Panc1 (cell line): ENCODE measurements at regions not wholly inside any gene's neighbourhood (a gene's known extent, or its start where the extent isn't known, plus 50 kb on each side); places are given as distances from the start of the nearest gene placed in this dataset.

ENCODE experiments used
- ATAC-seq: fragments of 200-7000 bp; cut with Tn5 transposase; 2 replicates; pipeline ENCODE4 v1.9.1; 2020; ENCODE audit warnings: mild to moderate bottlenecking, moderate library complexity
- BruUV-seq: library from RNA; stranded (reverse); fragments of 400-500 nt; replicated peaks from 2 replicates; lab custom pipeline; 2021; lab: Mats Ljungman, UMichigan
- CTCF ChIA-PET: fragments of 300-600 bp; sonication (Branson Sonifier 250); formaldehyde crosslinking; loops from one replicate; lab custom pipeline; 2022; ENCODE audit warnings: antibody characterized with exemption; lab: Charles Lee
- POLR2A ChIA-PET: fragments of 300-600 bp; sonication (Branson Sonifier 250); formaldehyde crosslinking; loops from one replicate; lab custom pipeline; 2022; ENCODE audit warnings: antibody characterized with exemption; lab: Charles Lee
- DNase-seq: peaks from one replicate; pipeline ENCODE4 v3.0.0-alpha.2; 2010; ENCODE audit warnings: low read depth, low spot score
- H3K27ac ChIP-seq: 2 replicates; pipeline ENCODE4 v1.5.1; 2011; ENCODE audit warnings: mild to moderate bottlenecking, low read length, inconsistent platforms
- H3K27me3 ChIP-seq: fragments of 200-500 bp; sonication (Bioruptor generic); 2 replicates; pipeline ENCODE4 v1.6.0; 2014; ENCODE audit warnings: low read length, inconsistent platforms; ENCODE audit not compliant: control insufficient read depth, insufficient read depth
- H3K36me3 ChIP-seq: fragments of 200-500 bp; sonication (Bioruptor generic); 2 replicates; pipeline ENCODE4 v1.5.1; 2014; ENCODE audit warnings: inconsistent platforms, mild to moderate bottlenecking, low read length, moderate library complexity; ENCODE audit not compliant: control insufficient read depth, insufficient read depth
- H3K4me1 ChIP-seq: 2 replicates; pipeline ENCODE4 v1.5.1; 2011; ENCODE audit warnings: inconsistent platforms, mild to moderate bottlenecking, low read length, moderate library complexity; ENCODE audit not compliant: control insufficient read depth, insufficient read depth
- H3K4me3 ChIP-seq, 2 experiments: 2 replicates each; pipeline ENCODE4 v1.5.1; 2011 to 2012; ENCODE audit warnings: low read depth in 2 of 2, low read length in 2 of 2, mild to moderate bottlenecking in 2 of 2, inconsistent platforms in 1 of 2, moderate library complexity in 1 of 2
- H3K9me3 ChIP-seq: fragments of 200-500 bp; sonication (Bioruptor generic); 2 replicates; pipeline ENCODE4 v1.5.1; 2014; ENCODE audit warnings: low read depth, mild to moderate bottlenecking, inconsistent platforms, low read length, moderate library complexity; ENCODE audit not compliant: control insufficient read depth, insufficient read depth
- CTCF ChIP-seq: fragments of 450-650 bp; IDR thresholded peaks from 2 replicates; pipeline ENCODE4 v1.5.1; 2017; ENCODE audit warnings: mild to moderate bottlenecking
- POLR2AphosphoS5 ChIP-seq: IDR thresholded peaks from 2 replicates; pipeline ENCODE4 v1.6.1; 2012; ENCODE audit warnings: mild to moderate bottlenecking, low read depth, low read length, moderate library complexity
- SIN3A ChIP-seq: IDR thresholded peaks from 2 replicates; pipeline ENCODE4 v1.6.1; 2012; ENCODE audit warnings: low read depth, mild to moderate bottlenecking, low read length, moderate library complexity, borderline replicate concordance; ENCODE audit not compliant: insufficient read depth
- TCF7L2 ChIP-seq: IDR thresholded peaks from 2 replicates; pipeline ENCODE4 v1.6.1; 2011; ENCODE audit warnings: mild to moderate bottlenecking, low read depth, low read length, inconsistent platforms
- in situ Hi-C: cut with HindIII; loops from 2 replicates; pipeline ENCODE4 v1.10.0; 2016; ENCODE audit warnings: low sequenced_read_pairs, low pct_unique_long_range_greater_than_20kb
- intact Hi-C: fragments of 100-400 bp; cut with micrococcal nuclease; formaldehyde crosslinking; loops from one replicate; pipeline ENCODE4 v1.10.0; 2022; ENCODE audit not compliant: unreplicated experiment
- TF ChIP-seq, protein P1 (sequence below), 2 experiments: IDR thresholded peaks; 2 replicates each; pipeline ENCODE4 v1.6.1; 2011 to 2012; ENCODE audit warnings: low read depth in 2 of 2, control low read depth in 1 of 2, low read length in 1 of 2, mild to moderate bottlenecking in 1 of 2, moderate library complexity in 1 of 2; ENCODE audit not compliant: insufficient read depth in 1 of 2

DNA sequence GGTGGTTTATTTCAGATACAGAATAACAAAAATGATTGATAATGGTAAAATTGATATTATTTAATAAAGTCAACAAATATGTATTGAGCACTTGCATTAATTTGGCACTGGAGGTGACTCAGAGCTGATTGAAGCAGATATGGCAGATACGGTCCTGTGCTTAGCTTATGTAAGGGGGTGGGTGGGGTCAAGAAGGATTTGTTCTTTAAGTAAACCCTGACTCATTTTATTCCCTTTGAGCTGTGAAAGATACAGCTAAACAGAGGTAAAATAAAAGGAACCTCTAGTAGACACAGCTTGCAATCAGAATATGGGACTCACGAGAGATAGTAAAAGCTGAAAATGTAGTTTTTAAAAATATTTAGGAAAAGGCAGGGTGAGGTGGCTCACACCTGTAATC, 201.3 kb upstream of the CLINT1 start:
- ATAC-seq (no peak), DNase-seq (no peak)
- Histone ChIP-seq H3K27ac (no peak overlapping the region), H3K4me3 (no peak overlapping the region), H3K9me3 (no peaks in the 10 kb centered on the region), H3K27me3 (peaks cover 4% of the 10 kb centered on the region; the same call in 1 of the 2 replicates), H3K36me3 (no peaks in the 10 kb centered on the region), H3K4me1 (no peaks in the 10 kb centered on the region)
- intact Hi-C loops (no loop called here), in situ Hi-C loops (no loop called here)
- ChIA-PET CTCF (interaction anchor here (0.6 kb wide), 1 partner anchor 115 kb away, joined by 4 read pairs; no protein-coding TSS in a partner anchor), POLR2A (no interaction called here)
- no TSS peak for BruUV-seq
- no peak for TF ChIP-seq POLR2AphosphoS5
- no peak for TF ChIP-seq SIN3A
- TF ChIP-seq, protein P1, sequence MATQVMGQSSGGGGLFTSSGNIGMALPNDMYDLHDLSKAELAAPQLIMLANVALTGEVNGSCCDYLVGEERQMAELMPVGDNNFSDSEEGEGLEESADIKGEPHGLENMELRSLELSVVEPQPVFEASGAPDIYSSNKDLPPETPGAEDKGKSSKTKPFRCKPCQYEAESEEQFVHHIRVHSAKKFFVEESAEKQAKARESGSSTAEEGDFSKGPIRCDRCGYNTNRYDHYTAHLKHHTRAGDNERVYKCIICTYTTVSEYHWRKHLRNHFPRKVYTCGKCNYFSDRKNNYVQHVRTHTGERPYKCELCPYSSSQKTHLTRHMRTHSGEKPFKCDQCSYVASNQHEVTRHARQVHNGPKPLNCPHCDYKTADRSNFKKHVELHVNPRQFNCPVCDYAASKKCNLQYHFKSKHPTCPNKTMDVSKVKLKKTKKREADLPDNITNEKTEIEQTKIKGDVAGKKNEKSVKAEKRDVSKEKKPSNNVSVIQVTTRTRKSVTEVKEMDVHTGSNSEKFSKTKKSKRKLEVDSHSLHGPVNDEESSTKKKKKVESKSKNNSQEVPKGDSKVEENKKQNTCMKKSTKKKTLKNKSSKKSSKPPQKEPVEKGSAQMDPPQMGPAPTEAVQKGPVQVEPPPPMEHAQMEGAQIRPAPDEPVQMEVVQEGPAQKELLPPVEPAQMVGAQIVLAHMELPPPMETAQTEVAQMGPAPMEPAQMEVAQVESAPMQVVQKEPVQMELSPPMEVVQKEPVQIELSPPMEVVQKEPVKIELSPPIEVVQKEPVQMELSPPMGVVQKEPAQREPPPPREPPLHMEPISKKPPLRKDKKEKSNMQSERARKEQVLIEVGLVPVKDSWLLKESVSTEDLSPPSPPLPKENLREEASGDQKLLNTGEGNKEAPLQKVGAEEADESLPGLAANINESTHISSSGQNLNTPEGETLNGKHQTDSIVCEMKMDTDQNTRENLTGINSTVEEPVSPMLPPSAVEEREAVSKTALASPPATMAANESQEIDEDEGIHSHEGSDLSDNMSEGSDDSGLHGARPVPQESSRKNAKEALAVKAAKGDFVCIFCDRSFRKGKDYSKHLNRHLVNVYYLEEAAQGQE (IDR thresholded peaks at IDR 0.05; ENCODE audit: insufficient read depth in 1 of 2, low read depth in 2 of 2, low read length in 1 of 2), result no peak

GRCh38 chr5:158058208-158059120, 199.5 kb upstream of the CLINT1 start:
- H3K9me3 ChIP-seq, result no peaks in the 10 kb centered on the region
- no peak overlapping the region for H3K27ac ChIP-seq
- no peak for ATAC-seq
- H3K4me3 ChIP-seq, result no peak overlapping the region
- DNase-seq, result no peak
- TF ChIP-seq CTCF (no peak), POLR2AphosphoS5 (no peak), SIN3A (no peak), TCF7L2 (no peak)
- TF ChIP-seq, protein P1 (IDR thresholded peaks at IDR 0.05; ENCODE audit: insufficient read depth in 1 of 2, low read depth in 2 of 2, low read length in 1 of 2), result no peak
- CTCF ChIA-PET, result no interaction called here
- no peaks in the 10 kb centered on the region for H3K4me1 ChIP-seq
- intact Hi-C loops, result no loop called here
- peaks cover 4% of the 10 kb centered on the region; the same call in 1 of the 2 replicates for H3K27me3 ChIP-seq
- no TSS peak for BruUV-seq
- in situ Hi-C loops, result no loop called here
- POLR2A ChIA-PET, result no interaction called here
- H3K36me3 ChIP-seq, result no peaks in the 10 kb centered on the region
